Activated CD4-positive, alpha-beta T cell treated with anti-CD3 and anti-CD28 coated beads, Interleukin-2, amount 10 ng/mL, durations not matched to agents 7 days and 5 days (primary cell): ENCODE measurements at regions not wholly inside any gene's neighbourhood (a gene's known extent, or its start where the extent isn't known, plus 50 kb on each side); places are given as distances from the start of the nearest gene placed in this dataset.
A peak's percentile ranks its signal among the peaks of the same experiment; 100 is the strongest.
"Not testable (repeated sequence)": the region's sequence is repeated elsewhere in the genome, so short reads cannot be mapped to it uniquely, and the experiment has no call there.

Experiments used
- CTCF ChIA-PET: fragments of 350-600 bp; sonication (Branson Sonifier 250); formaldehyde crosslinking; loops from one replicate; lab custom pipeline; 2021; ENCODE audit warnings: antibody characterized with exemption; lab: Charles Lee
- POLR2A ChIA-PET: fragments of 350-600 bp; sonication (Branson Sonifier 250); formaldehyde crosslinking; loops from one replicate; lab custom pipeline; 2021; ENCODE audit warnings: antibody characterized with exemption; lab: Charles Lee
- DNase-seq: peaks from one replicate; pipeline ENCODE4 v3.0.0-alpha.2; 2020
- H3K27ac Mint-ChIP-seq: one replicate; pipeline ENCODE4 v1.8.0; 2021; ENCODE audit warnings: mild to moderate bottlenecking, moderate library complexity, mixed read lengths
- H3K27me3 Mint-ChIP-seq: one replicate; pipeline ENCODE4 v1.8.0; 2021; ENCODE audit warnings: mixed read lengths
- H3K36me3 Mint-ChIP-seq: one replicate; pipeline ENCODE4 v1.8.0; 2021; ENCODE audit warnings: low read depth, mixed read lengths
- H3K4me1 Mint-ChIP-seq: one replicate; pipeline ENCODE4 v1.8.0; 2021; ENCODE audit warnings: mixed read lengths
- H3K4me3 Mint-ChIP-seq: one replicate; pipeline ENCODE4 v1.8.0; 2021; ENCODE audit warnings: mild to moderate bottlenecking, moderate library complexity, mixed read lengths
- H3K9me3 Mint-ChIP-seq: one replicate; pipeline ENCODE4 v1.8.0; 2021; ENCODE audit warnings: mixed read lengths

- H3K27me3 Mint-ChIP-seq, H3K4me3 Mint-ChIP-seq, DNase-seq, CTCF ChIA-PET, H3K27ac Mint-ChIP-seq, H3K9me3 Mint-ChIP-seq, H3K36me3 Mint-ChIP-seq, H3K4me1 Mint-ChIP-seq, POLR2A ChIA-PET: not testable (repeated sequence)
Observed at GRCh38 chr6:57708061-57708460, 390.6 kb downstream of the PRIM2 start.

- H3K27me3 Mint-ChIP-seq, H3K36me3 Mint-ChIP-seq, POLR2A ChIA-PET, H3K4me3 Mint-ChIP-seq, DNase-seq, H3K27ac Mint-ChIP-seq, H3K9me3 Mint-ChIP-seq, H3K4me1 Mint-ChIP-seq, CTCF ChIA-PET: not testable (repeated sequence)
Observed at GRCh38 chr6:57722546-57722945, 405.1 kb downstream of the PRIM2 start.

- POLR2A ChIA-PET, H3K4me3 Mint-ChIP-seq, H3K4me1 Mint-ChIP-seq, H3K36me3 Mint-ChIP-seq, CTCF ChIA-PET, H3K27ac Mint-ChIP-seq, DNase-seq, H3K27me3 Mint-ChIP-seq, H3K9me3 Mint-ChIP-seq: not testable (repeated sequence)
Observed at GRCh38 chr6:57723815-57724401, 406.5 kb downstream of the PRIM2 start.

GRCh38 chr6:57729407-57729806 is 412.0 kb downstream of the PRIM2 start:
- DNase-seq, CTCF ChIA-PET, H3K36me3 Mint-ChIP-seq, H3K27ac Mint-ChIP-seq, H3K9me3 Mint-ChIP-seq, POLR2A ChIA-PET, H3K4me3 Mint-ChIP-seq, H3K27me3 Mint-ChIP-seq, H3K4me1 Mint-ChIP-seq: not testable (repeated sequence)

GRCh38 chr6:57730726-57731125 is 413.3 kb downstream of the PRIM2 start:
- H3K27ac Mint-ChIP-seq, POLR2A ChIA-PET, DNase-seq, H3K4me3 Mint-ChIP-seq, CTCF ChIA-PET, H3K4me1 Mint-ChIP-seq, H3K36me3 Mint-ChIP-seq, H3K9me3 Mint-ChIP-seq, H3K27me3 Mint-ChIP-seq: not testable (repeated sequence)

- H3K4me3 Mint-ChIP-seq, CTCF ChIA-PET: not testable (repeated sequence)
Observed at GRCh38 chr6:57747716-57748115, 430.3 kb downstream of the PRIM2 start.

GRCh38 chr6:57759850-57760249 is 442.4 kb downstream of the PRIM2 start:
- H3K27me3 Mint-ChIP-seq, H3K4me3 Mint-ChIP-seq, H3K36me3 Mint-ChIP-seq, POLR2A ChIA-PET, H3K9me3 Mint-ChIP-seq, CTCF ChIA-PET, H3K27ac Mint-ChIP-seq, DNase-seq, H3K4me1 Mint-ChIP-seq: not testable (repeated sequence)

More at GRCh38 chr6:57747716-57748115, 430.3 kb downstream of the PRIM2 start:
- H3K27me3 Mint-ChIP-seq, H3K27ac Mint-ChIP-seq, DNase-seq, H3K9me3 Mint-ChIP-seq, H3K36me3 Mint-ChIP-seq, H3K4me1 Mint-ChIP-seq, POLR2A ChIA-PET: not testable (repeated sequence)

- H3K9me3 Mint-ChIP-seq, H3K36me3 Mint-ChIP-seq, DNase-seq, POLR2A ChIA-PET, CTCF ChIA-PET, H3K27ac Mint-ChIP-seq, H3K4me3 Mint-ChIP-seq, H3K4me1 Mint-ChIP-seq: not testable (repeated sequence)
- peaks cover 36% of the 10 kb centered on the region for H3K27me3 Mint-ChIP-seq
Observed at GRCh38 chr6:57792720-57793397, 475.4 kb downstream of the PRIM2 start.

GRCh38 chr6:57793398-57793762 is 475.9 kb downstream of the PRIM2 start:
- H3K4me3 Mint-ChIP-seq, CTCF ChIA-PET: not testable (repeated sequence)
- H3K27me3 Mint-ChIP-seq = peaks cover 36% of the 10 kb centered on the region

GRCh38 chr6:57799703-57800479 is 482.5 kb downstream of the PRIM2 start:
- H3K36me3 Mint-ChIP-seq, POLR2A ChIA-PET, H3K4me1 Mint-ChIP-seq, H3K9me3 Mint-ChIP-seq, DNase-seq, CTCF ChIA-PET: not testable (repeated sequence)
- peaks cover 29% of the 10 kb centered on the region for H3K27me3 Mint-ChIP-seq
- peak overlapping the region; percentile 48 for H3K4me3 Mint-ChIP-seq
- peak overlapping the region; percentile 59 for H3K27ac Mint-ChIP-seq

More at GRCh38 chr6:57793398-57793762, 475.9 kb downstream of the PRIM2 start:
- H3K36me3 Mint-ChIP-seq, H3K9me3 Mint-ChIP-seq, H3K27ac Mint-ChIP-seq, H3K4me1 Mint-ChIP-seq, POLR2A ChIA-PET, DNase-seq: not testable (repeated sequence)

GRCh38 chr6:57808581-57808980 is 491.2 kb downstream of the PRIM2 start:
- H3K27ac Mint-ChIP-seq, DNase-seq, H3K9me3 Mint-ChIP-seq, H3K4me3 Mint-ChIP-seq, CTCF ChIA-PET, H3K36me3 Mint-ChIP-seq, POLR2A ChIA-PET, H3K4me1 Mint-ChIP-seq: not testable (repeated sequence)
- peaks cover 40% of the 10 kb centered on the region for H3K27me3 Mint-ChIP-seq

- H3K27me3 Mint-ChIP-seq = peaks cover 43% of the 10 kb centered on the region
- POLR2A ChIA-PET, H3K36me3 Mint-ChIP-seq, H3K4me3 Mint-ChIP-seq, H3K4me1 Mint-ChIP-seq, DNase-seq, H3K9me3 Mint-ChIP-seq, H3K27ac Mint-ChIP-seq, CTCF ChIA-PET: not testable (repeated sequence)
Observed at GRCh38 chr6:57809454-57809853, 492.0 kb downstream of the PRIM2 start.

- POLR2A ChIA-PET, H3K4me3 Mint-ChIP-seq, H3K27ac Mint-ChIP-seq, H3K4me1 Mint-ChIP-seq, CTCF ChIA-PET, H3K36me3 Mint-ChIP-seq, H3K9me3 Mint-ChIP-seq, DNase-seq: not testable (repeated sequence)
- H3K27me3 Mint-ChIP-seq = peaks cover 50% of the 10 kb centered on the region
Observed at GRCh38 chr6:57813271-57814075, 496.0 kb downstream of the PRIM2 start.
